HepG2 (cell line): ENCODE measurements at regions not wholly inside any gene's neighbourhood (a gene's known extent, or its start where the extent isn't known, plus 50 kb on each side); places are given as distances from the start of the nearest gene placed in this dataset.

Experiments used
- CBX5 ChIP-seq: sonication (generic); formaldehyde crosslinking; IDR thresholded peaks from 2 replicates; pipeline ENCODE4 v1.4.0; 2020; ENCODE audit warnings: missing genetic modification reagents, borderline replicate concordance
- DNMT1 ChIP-seq: sonication (generic); formaldehyde crosslinking; IDR thresholded peaks from 2 replicates; pipeline ENCODE4 v1.5.1; 2020; ENCODE audit warnings: mild to moderate bottlenecking, missing genetic modification reagents
- EZH2 ChIP-seq: conservative IDR thresholded peaks from 2 replicates; pipeline ENCODE4 v1.6.1; 2012; ENCODE audit warnings: mild to moderate bottlenecking, low read depth, low read length, moderate library complexity
- ZNF124 ChIP-seq: sonication (generic); formaldehyde crosslinking; IDR thresholded peaks from 2 replicates; pipeline ENCODE4 v1.4.0; 2020; ENCODE audit warnings: missing genetic modification reagents
- ZNF274 ChIP-seq: sonication (generic); formaldehyde crosslinking; IDR thresholded peaks from 2 replicates; pipeline ENCODE4 v1.5.1; 2020; ENCODE audit warnings: mild to moderate bottlenecking, missing genetic modification reagents
- ZNF530 ChIP-seq: sonication (generic); formaldehyde crosslinking; IDR thresholded peaks from 2 replicates; pipeline ENCODE4 v1.5.0; 2020; ENCODE audit warnings: low read depth, mild to moderate bottlenecking, missing genetic modification reagents

DNA sequence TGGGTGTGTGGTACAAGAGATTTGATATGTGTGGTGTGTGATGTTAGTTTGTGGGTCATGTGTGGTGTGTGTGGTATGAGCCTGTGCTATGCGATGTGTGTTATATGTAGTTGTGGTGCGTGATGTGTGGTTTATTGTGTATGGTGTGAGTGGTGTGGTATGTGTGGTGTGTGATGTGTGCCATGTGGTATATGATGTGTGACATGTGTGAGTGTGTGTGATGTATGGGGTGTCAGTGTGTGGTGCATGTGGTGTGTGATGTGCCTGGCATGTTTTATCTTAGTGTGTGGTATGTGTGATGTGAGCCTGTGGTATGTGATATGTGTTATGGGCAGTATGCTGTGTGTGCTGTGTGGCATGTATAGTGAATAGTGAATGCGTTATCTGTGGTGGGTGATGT is 273.0 kb upstream of the IRX1 start:
- TF ChIP-seq ZNF124 (CRISPR knock-in tag) (no peak), CBX5 (CRISPR knock-in tag) (no peak), DNMT1 (CRISPR knock-in tag) (no peak), ZNF274 (CRISPR knock-in tag) (no peak), ZNF530 (CRISPR knock-in tag) (no peak), EZH2 (no peak)
